ENCODE measurements at regions not wholly inside any gene's neighbourhood (a gene's known extent, or its start where the extent isn't known, plus 50 kb on each side); places are given as distances from the start of the nearest gene placed in this dataset.
"Not testable (repeated sequence)": the region's sequence is repeated elsewhere in the genome, so short reads cannot be mapped to it uniquely, and the experiment has no call there.

GRCh38 chr3:26312816-26313215, 309.8 kb upstream of the LRRC3B start:
- 91 to 93% methylated on average over 5 of the region's 5 CpGs for WGBS, 2 donors

GRCh38 chr3:26316472-26316871, 306.1 kb upstream of the LRRC3B start:
- H3K27me3 ChIP-seq (ENCODE audit: control insufficient read depth in 3 of 3, insufficient read depth in 3 of 3, low read length in 2 of 3): no peaks in the 10 kb centered on the region
- peaks cover 0 to 7% (median 3%) of the 10 kb centered on the region in 4 donors for H3K9me3 ChIP-seq (ENCODE audit: control insufficient read depth in 4 of 4, insufficient read depth in 3 of 4, low read length in 3 of 4)
- no peaks in the 10 kb centered on the region for H3K4me1 ChIP-seq (ENCODE audit: control insufficient read depth in 5 of 5, insufficient read depth in 5 of 5, low read length in 5 of 5)
- ATAC-seq (ENCODE audit: insufficient read depth, low FRiP score): no peak
- H3K9ac ChIP-seq (ENCODE audit: insufficient read depth in 1 of 2, low read length in 2 of 2): no peak overlapping the region
- no peak overlapping the region for H3K4me3 ChIP-seq
- H3K27ac ChIP-seq (ENCODE audit: low read depth in 1 of 2, low read length in 1 of 2): no peak overlapping the region
- DNase-seq: no peak
- H3K36me3 ChIP-seq (ENCODE audit: control insufficient read depth in 4 of 4, insufficient read depth in 4 of 4, low read length in 4 of 4): no peaks in the 10 kb centered on the region
- TF ChIP-seq CTCF (IDR thresholded peaks at IDR 0.05; ENCODE audit: control extremely low read depth, extremely low read depth): no peak

More at GRCh38 chr3:26312816-26313215, 309.8 kb upstream of the LRRC3B start:
- no peak overlapping the region for H3K9ac ChIP-seq (ENCODE audit: insufficient read depth in 1 of 2, low read length in 2 of 2)
- H3K27ac ChIP-seq (ENCODE audit: low read depth in 1 of 2, low read length in 1 of 2): no peak overlapping the region
- H3K27me3 ChIP-seq (ENCODE audit: control insufficient read depth in 3 of 3, insufficient read depth in 3 of 3, low read length in 2 of 3): no peaks in the 10 kb centered on the region
- peaks cover 0 to 7% (median 4%) of the 10 kb centered on the region in 4 donors for H3K9me3 ChIP-seq (ENCODE audit: control insufficient read depth in 4 of 4, insufficient read depth in 3 of 4, low read length in 3 of 4)
- DNase-seq (no peak), ATAC-seq (ENCODE audit: insufficient read depth, low FRiP score) (no peak)
- no peak for TF ChIP-seq CTCF (IDR thresholded peaks at IDR 0.05; ENCODE audit: control extremely low read depth, extremely low read depth)
- no peak overlapping the region for H3K4me3 ChIP-seq
- H3K36me3 ChIP-seq (ENCODE audit: control insufficient read depth in 4 of 4, insufficient read depth in 4 of 4, low read length in 4 of 4): no peaks in the 10 kb centered on the region
- no peaks in the 10 kb centered on the region for H3K4me1 ChIP-seq (ENCODE audit: control insufficient read depth in 5 of 5, insufficient read depth in 5 of 5, low read length in 5 of 5)

- DNase-seq: not testable (repeated sequence)
- 70 to 71% methylated on average over 6 of the region's 6 CpGs for WGBS, 2 donors
These were observed 298.8 kb upstream of the LRRC3B start for GRCh38 chr3:26323741-26324140.

GRCh38 chr3:26340001-26340400, 282.6 kb upstream of the LRRC3B start:
- TF ChIP-seq CTCF (IDR thresholded peaks at IDR 0.05; ENCODE audit: control extremely low read depth, extremely low read depth): no peak
- WGBS, 2 donors: 90 to 91% methylated on average over 3 of the region's 3 CpGs
- no peak for DNase-seq
- Histone ChIP-seq H3K9me3 (ENCODE audit: control insufficient read depth in 4 of 4, insufficient read depth in 3 of 4, low read length in 3 of 4) (peaks cover 0 to 2% (median 0%) of the 10 kb centered on the region in 4 donors), H3K36me3 (ENCODE audit: control insufficient read depth in 4 of 4, insufficient read depth in 4 of 4, low read length in 4 of 4) (no peaks in the 10 kb centered on the region), H3K4me3 (no peak overlapping the region), H3K9ac (ENCODE audit: insufficient read depth in 1 of 2, low read length in 2 of 2) (no peak overlapping the region), H3K27ac (ENCODE audit: low read depth in 1 of 2, low read length in 1 of 2) (no peak overlapping the region), H3K27me3 (ENCODE audit: control insufficient read depth in 3 of 3, insufficient read depth in 3 of 3, low read length in 2 of 3) (no peaks in the 10 kb centered on the region), H3K4me1 (ENCODE audit: control insufficient read depth in 5 of 5, insufficient read depth in 5 of 5, low read length in 5 of 5) (peaks cover 0 to 2% (median 0%) of the 10 kb centered on the region in 5 donors)
- ATAC-seq (ENCODE audit: insufficient read depth, low FRiP score): no peak

More at GRCh38 chr3:26323741-26324140, 298.8 kb upstream of the LRRC3B start:
- H3K4me1 ChIP-seq (ENCODE audit: control insufficient read depth in 5 of 5, insufficient read depth in 5 of 5, low read length in 5 of 5); H3K9ac ChIP-seq (ENCODE audit: insufficient read depth in 1 of 2, low read length in 2 of 2); H3K27ac ChIP-seq (ENCODE audit: low read depth in 1 of 2, low read length in 1 of 2); ATAC-seq (ENCODE audit: insufficient read depth, low FRiP score); H3K9me3 ChIP-seq (ENCODE audit: control insufficient read depth in 4 of 4, insufficient read depth in 3 of 4, low read length in 3 of 4); H3K4me3 ChIP-seq; H3K36me3 ChIP-seq (ENCODE audit: control insufficient read depth in 4 of 4, insufficient read depth in 4 of 4, low read length in 4 of 4); H3K27me3 ChIP-seq (ENCODE audit: control insufficient read depth in 3 of 3, insufficient read depth in 3 of 3, low read length in 2 of 3): not testable (repeated sequence)
